BJ (cell line): ENCODE measurements at regions not wholly inside any gene's neighbourhood (a gene's known extent, or its start where the extent isn't known, plus 50 kb on each side); places are given as distances from the start of the nearest gene placed in this dataset.
A peak's percentile ranks its signal among the peaks of the same experiment; 100 is the strongest.

Experiments used
- CTCF ChIA-PET: fragments of 350-600 bp; formaldehyde crosslinking; extraction: SDS; loops from one replicate; lab custom pipeline; 2021; ENCODE audit warnings: antibody characterized with exemption, inconsistent platforms; lab: Yijun Ruan, JAX
- POLR2A ChIA-PET: fragments of 300-600 bp; sonication (Branson Sonifier 250); formaldehyde crosslinking; extraction: SDS; loops from one replicate; lab custom pipeline; 2021; ENCODE audit warnings: antibody characterized with exemption; lab: Charles Lee
- DNase-seq: peaks from one replicate; pipeline ENCODE4 v3.0.0-alpha.2; 2011; ENCODE audit warnings: low read depth
- H3K27me3 ChIP-seq: 2 replicates; pipeline ENCODE4 v1.6.0; 2011; ENCODE audit warnings: low read length; ENCODE audit not compliant: control insufficient read depth, insufficient read depth
- H3K36me3 ChIP-seq: 2 replicates; pipeline ENCODE4 v1.5.1; 2011; ENCODE audit warnings: low read length; ENCODE audit not compliant: control insufficient read depth, insufficient read depth
- H3K4me3 ChIP-seq: 2 replicates; pipeline ENCODE4 v1.5.1; 2011; ENCODE audit warnings: low read depth, mild to moderate bottlenecking, control low read depth, low read length
- CTCF ChIP-seq: IDR thresholded peaks from 2 replicates; pipeline ENCODE4 v1.5.1; 2011; ENCODE audit warnings: low read depth, mild to moderate bottlenecking, control low read depth, inconsistent platforms, low read length, moderate library complexity; ENCODE audit not compliant: insufficient read depth

- Histone ChIP-seq H3K4me3 (peak overlapping the region; percentile 57), H3K36me3 (no peaks in the 10 kb centered on the region), H3K27me3 (no peaks in the 10 kb centered on the region)
- ChIA-PET CTCF (interaction anchor here (0.8 to 2.6 kb wide), 5 partner anchors 36 to 130 kb away, joined by 3 to 17 read pairs (median 3); no protein-coding TSS in a partner anchor), POLR2A (interaction anchor here (0.6 kb wide), 1 partner anchor 28 kb away, joined by 3 read pairs; no protein-coding TSS in a partner anchor)
- DNase-seq: no peak
- TF ChIP-seq CTCF: no peak
Observed at GRCh38 chr14:103207388-103208072, 84.3 kb downstream of the TNFAIP2 start.

DNA sequence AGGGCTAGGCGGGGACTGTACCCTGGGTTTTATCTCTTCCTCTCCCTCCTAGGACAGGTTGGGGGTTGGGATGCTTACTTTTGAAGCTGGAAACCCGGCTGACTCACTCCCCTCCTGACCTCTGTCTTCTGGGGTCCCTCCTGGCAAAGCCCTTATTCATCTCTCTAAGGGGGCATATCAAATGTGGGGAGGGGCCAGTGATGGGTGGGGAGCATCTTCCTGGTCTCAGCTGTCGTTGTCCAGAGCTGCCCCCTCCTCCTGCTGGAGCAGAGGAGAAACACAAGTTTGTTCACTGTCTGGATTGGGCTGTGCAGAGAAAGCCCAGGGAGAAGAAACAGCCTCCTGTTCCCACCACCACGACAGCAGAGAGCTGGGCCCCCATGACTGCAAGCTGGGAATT, 85.8 kb downstream of the TNFAIP2 start:
- CTCF ChIA-PET: interaction anchor here (0.7 to 2.6 kb wide), 8 partner anchors 10 to 104 kb away, joined by 3 to 17 read pairs (median 4); no protein-coding TSS in a partner anchor
- H3K4me3 ChIP-seq: peak overlapping the region; percentile 57

DNA sequence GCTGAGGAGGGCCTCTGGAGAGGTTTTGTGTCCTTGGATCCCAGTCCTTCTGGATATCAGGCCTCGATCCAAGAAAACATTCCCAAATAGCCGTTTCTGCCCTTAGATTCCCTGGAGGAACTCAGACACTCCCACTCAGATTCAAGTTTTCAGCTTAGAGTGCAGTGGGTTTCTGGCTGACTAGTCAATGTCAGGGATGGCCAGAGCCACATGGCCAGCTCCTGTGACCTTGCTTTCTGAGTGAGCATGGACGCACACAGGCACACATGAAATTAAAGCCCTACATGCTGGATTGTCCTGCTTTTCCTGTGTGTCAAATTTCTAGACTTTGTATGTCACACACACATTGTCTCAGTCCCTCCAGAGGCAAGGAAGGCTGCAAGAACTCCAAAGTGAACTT, 86.2 kb downstream of the TNFAIP2 start:
- no peaks in the 10 kb centered on the region for H3K27me3 ChIP-seq
- no peaks in the 10 kb centered on the region for H3K36me3 ChIP-seq
- TF ChIP-seq CTCF: no peak
- DNase-seq: no peak
- no peak overlapping the region for H3K4me3 ChIP-seq
- POLR2A ChIA-PET: no interaction called here
- CTCF ChIA-PET: interaction anchor here (0.9 to 2.6 kb wide), 7 partner anchors 10 to 104 kb away, joined by 3 to 17 read pairs (median 4); no protein-coding TSS in a partner anchor

More for the DNA sequence above, 85.8 kb downstream of the TNFAIP2 start:
- DNase-seq: no peak
- POLR2A ChIA-PET: no interaction called here
- no peaks in the 10 kb centered on the region for H3K27me3 ChIP-seq
- H3K36me3 ChIP-seq: no peaks in the 10 kb centered on the region
- TF ChIP-seq CTCF: peak; percentile 47

DNA sequence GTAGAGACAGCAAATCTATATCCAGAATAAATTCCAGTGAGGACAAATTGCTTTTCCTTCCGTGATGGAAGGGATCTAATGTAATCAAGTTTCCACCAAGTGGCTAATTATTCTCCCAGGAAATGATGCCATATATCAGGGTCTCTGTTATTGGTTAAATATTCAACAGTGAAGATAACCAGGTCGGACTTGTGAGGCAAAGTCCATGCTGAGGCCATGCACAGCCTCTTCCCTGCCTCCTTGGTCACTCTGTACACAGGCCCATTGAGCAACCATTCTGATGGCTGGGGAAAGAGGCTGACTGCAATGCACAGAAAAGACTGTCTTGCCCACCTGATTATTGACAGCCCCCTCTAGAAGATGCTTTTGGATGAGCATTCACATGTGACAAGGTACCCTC, 90.1 kb downstream of the TNFAIP2 start:
- POLR2A ChIA-PET: no interaction called here
- CTCF ChIA-PET: no interaction called here
- H3K4me3 ChIP-seq: no peak overlapping the region
- H3K27me3 ChIP-seq: no peaks in the 10 kb centered on the region
- H3K36me3 ChIP-seq: no peaks in the 10 kb centered on the region
- no peak for TF ChIP-seq CTCF
- DNase-seq: no peak

DNA sequence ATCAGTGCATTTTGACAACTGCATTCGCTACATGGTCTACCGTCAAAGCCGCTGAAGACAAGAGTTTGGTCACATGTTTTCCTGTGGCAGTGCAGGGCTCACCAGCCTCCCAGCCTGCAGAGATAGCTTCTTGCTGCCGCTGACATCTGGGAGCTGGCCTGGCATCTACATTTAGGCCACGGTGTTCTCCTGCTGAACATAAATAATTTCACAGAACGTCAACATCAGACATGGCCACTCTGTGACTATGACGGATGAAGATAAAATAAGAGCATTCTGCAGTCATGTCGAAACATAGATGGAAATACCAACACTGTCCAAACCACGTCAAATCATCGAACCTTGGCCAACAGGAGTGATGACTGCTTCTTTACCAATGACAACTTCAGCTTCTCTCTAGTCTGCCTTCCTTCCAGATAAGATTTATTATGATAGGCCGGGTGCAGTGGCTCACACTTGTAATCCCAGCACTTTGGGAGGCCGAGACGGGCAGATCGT, 91.2 kb downstream of the TNFAIP2 start:
- no peak for TF ChIP-seq CTCF
- POLR2A ChIA-PET: no interaction called here
- Histone ChIP-seq H3K36me3 (no peaks in the 10 kb centered on the region), H3K27me3 (no peaks in the 10 kb centered on the region), H3K4me3 (no peak overlapping the region)
- CTCF ChIA-PET: no interaction called here
- DNase-seq: no peak
